HEK293 (cell line): ENCODE measurements at regions not wholly inside any gene's neighbourhood (a gene's known extent, or its start where the extent isn't known, plus 50 kb on each side); places are given as distances from the start of the nearest gene placed in this dataset.

Experiments used
- CTCF ChIA-PET: fragments of 350-600 bp; formaldehyde crosslinking; extraction: SDS; loops from one replicate; lab custom pipeline; 2021; ENCODE audit warnings: antibody characterized with exemption; lab: Yijun Ruan, JAX
- POLR2A ChIA-PET: fragments of 300-600 bp; formaldehyde crosslinking; extraction: SDS; loops from one replicate; lab custom pipeline; 2020; ENCODE audit warnings: antibody characterized with exemption, inconsistent platforms; lab: Yijun Ruan, JAX
- H3K27ac ChIP-seq: fragments of 200-500 bp; sonication (Bioruptor generic); 2 replicates; pipeline ENCODE4 v1.5.1; 2014; ENCODE audit warnings: low read depth, low read length, control low read depth, inconsistent platforms; ENCODE audit errors: extremely low read depth
- H3K36me3 ChIP-seq, 2 experiments: fragments of 200-500 bp in 1 of 2; sonication (Bioruptor generic) in 1 of 2; 1 replicate in 1 of 2; 2 replicates in 1 of 2; pipeline ENCODE4 v1.5.1; 2014 to 2017; ENCODE audit warnings: inconsistent platforms in 2 of 2, low read length in 2 of 2; ENCODE audit not compliant: control insufficient read depth in 2 of 2, insufficient read depth in 1 of 2
- H3K4me1 ChIP-seq: fragments of 200-500 bp; sonication (Bioruptor generic); 2 replicates; pipeline ENCODE4 v1.5.1; 2014; ENCODE audit warnings: mild to moderate bottlenecking, low read length, inconsistent platforms; ENCODE audit not compliant: control insufficient read depth, insufficient read depth
- H3K4me3 ChIP-seq: 2 replicates; pipeline ENCODE4 v1.5.1; 2011; ENCODE audit warnings: low read depth, mild to moderate bottlenecking, control low read depth, low read length, moderate library complexity
- H3K9me3 ChIP-seq: fragments of 200-500 bp; sonication (Bioruptor generic); 2 replicates; pipeline ENCODE4 v1.5.1; 2014; ENCODE audit warnings: low read depth, low read length, inconsistent platforms; ENCODE audit not compliant: control insufficient read depth, insufficient read depth
- BCL11A ChIP-seq: fragments of 450-650 bp; formaldehyde crosslinking; IDR thresholded peaks from 2 replicates; pipeline ENCODE4 v1.5.1; 2016; ENCODE audit warnings: low read depth, missing biosample characterization, missing genetic modification characterization
- GLI2 ChIP-seq: fragments of 450-650 bp; formaldehyde crosslinking; IDR thresholded peaks from 2 replicates; pipeline ENCODE4; 2017; ENCODE audit warnings: missing biosample characterization, missing genetic modification characterization, low read depth, borderline replicate concordance
- GLIS1 ChIP-seq: fragments of 450-650 bp; formaldehyde crosslinking; IDR thresholded peaks from 2 replicates; pipeline ENCODE4 v1.5.1; 2016; ENCODE audit warnings: missing biosample characterization, missing genetic modification characterization
- PRDM4 ChIP-seq: fragments of 450-650 bp; formaldehyde crosslinking; IDR thresholded peaks from 2 replicates; pipeline ENCODE4 v1.5.1; 2017; ENCODE audit warnings: missing biosample characterization, missing genetic modification characterization
- ZNF112 ChIP-seq: fragments of 450-650 bp; formaldehyde crosslinking; IDR thresholded peaks from 2 replicates; pipeline ENCODE4 v1.5.0; 2017; ENCODE audit warnings: missing biosample characterization, missing genetic modification characterization
- ZNF280D ChIP-seq: fragments of 450-650 bp; formaldehyde crosslinking; IDR thresholded peaks from 2 replicates; pipeline ENCODE4 v1.5.1; 2016; ENCODE audit warnings: missing biosample characterization, missing genetic modification characterization
- ZNF362 ChIP-seq: fragments of 450-650 bp; formaldehyde crosslinking; IDR thresholded peaks from 2 replicates; pipeline ENCODE4 v1.5.1; 2016; ENCODE audit warnings: missing biosample characterization, missing genetic modification characterization
- ZNF449 ChIP-seq: fragments of 450-650 bp; formaldehyde crosslinking; IDR thresholded peaks from 2 replicates; pipeline ENCODE4 v1.5.1; 2017; ENCODE audit warnings: missing biosample characterization, mild to moderate bottlenecking, missing genetic modification characterization, moderate library complexity
- ZNF48 ChIP-seq: fragments of 450-650 bp; formaldehyde crosslinking; IDR thresholded peaks from 2 replicates; pipeline ENCODE4 v1.5.1; 2016; ENCODE audit warnings: missing biosample characterization, missing genetic modification characterization
- ZNF488 ChIP-seq: fragments of 450-650 bp; formaldehyde crosslinking; IDR thresholded peaks from 2 replicates; pipeline ENCODE4 v1.5.1; 2016; ENCODE audit warnings: missing biosample characterization, missing genetic modification characterization
- ZNF529 ChIP-seq: fragments of 450-650 bp; formaldehyde crosslinking; IDR thresholded peaks from 2 replicates; pipeline ENCODE4 v1.5.1; 2017; ENCODE audit warnings: missing genetic modification characterization, missing biosample characterization; ENCODE audit not compliant: insufficient replicate concordance
- ZNF530 ChIP-seq: fragments of 450-650 bp; formaldehyde crosslinking; IDR thresholded peaks from 2 replicates; pipeline ENCODE4 v1.5.1; 2016; ENCODE audit warnings: low read depth, missing biosample characterization, missing genetic modification characterization
- ZNF561 ChIP-seq: fragments of 450-650 bp; IDR thresholded peaks from 2 replicates; pipeline ENCODE4 v1.5.1; 2018; ENCODE audit warnings: missing biosample characterization, missing genetic modification characterization, borderline replicate concordance
- ZNF624 ChIP-seq: fragments of 450-650 bp; formaldehyde crosslinking; IDR thresholded peaks from 2 replicates; pipeline ENCODE4 v1.5.1; 2017; ENCODE audit warnings: missing biosample characterization, missing genetic modification characterization
- ZNF670 ChIP-seq: fragments of 450-650 bp; formaldehyde crosslinking; IDR thresholded peaks from 2 replicates; pipeline ENCODE4 v1.5.1; 2016; ENCODE audit warnings: missing biosample characterization, missing genetic modification characterization, low read depth
- ZNF692 ChIP-seq: fragments of 450-650 bp; formaldehyde crosslinking; IDR thresholded peaks from 2 replicates; pipeline ENCODE4 v1.5.1; 2016; ENCODE audit warnings: missing biosample characterization, missing genetic modification characterization
- ZNF837 ChIP-seq: fragments of 450-650 bp; formaldehyde crosslinking; IDR thresholded peaks from 2 replicates; pipeline ENCODE4 v1.5.1; 2016; ENCODE audit warnings: missing biosample characterization, missing genetic modification characterization
- ZSCAN16 ChIP-seq: fragments of 450-650 bp; formaldehyde crosslinking; IDR thresholded peaks from 2 replicates; pipeline ENCODE4 v1.5.1; 2016; ENCODE audit warnings: missing biosample characterization, missing genetic modification characterization

GRCh38 chr2:207403141-207403540 is 126.6 kb upstream of the CREB1 start:
- H3K36me3 ChIP-seq = no peaks in the 10 kb centered on the region
- CTCF ChIA-PET = no interaction called here
- H3K27ac ChIP-seq = no peak overlapping the region
- no peaks in the 10 kb centered on the region for H3K4me1 ChIP-seq
- TF ChIP-seq ZNF670 (tag by site-specific recombination) (no peak), ZNF112 (tag by site-specific recombination) (no peak), ZNF280D (tag by site-specific recombination) (no peak), ZNF362 (no peak), ZNF530 (tag by site-specific recombination) (no peak), ZNF449 (no peak), ZNF624 (tag by site-specific recombination) (no peak), ZSCAN16 (tag by site-specific recombination) (no peak), ZNF488 (tag by site-specific recombination) (no peak), ZNF837 (tag by site-specific recombination) (no peak), GLI2 (tag by site-specific recombination) (no peak)
- POLR2A ChIA-PET = no interaction called here
- H3K9me3 ChIP-seq = no peaks in the 10 kb centered on the region
- no peak overlapping the region for H3K4me3 ChIP-seq

GRCh38 chr2:207403950-207404349 is 125.8 kb upstream of the CREB1 start:
- TF ChIP-seq ZNF561 (tag by site-specific recombination) = no peak
- no peak for TF ChIP-seq ZNF48
- no peak for TF ChIP-seq ZNF530 (tag by site-specific recombination)
- TF ChIP-seq ZNF112 (tag by site-specific recombination) = no peak
- TF ChIP-seq ZNF529 (tag by site-specific recombination) = no peak
- TF ChIP-seq GLIS1 = no peak
- no peak for TF ChIP-seq ZNF692
- TF ChIP-seq BCL11A (tag by site-specific recombination) = no peak
- TF ChIP-seq PRDM4 (tag by site-specific recombination) = no peak
- POLR2A ChIA-PET = no interaction called here

More at GRCh38 chr2:207403950-207404349, 125.8 kb upstream of the CREB1 start:
- no peaks in the 10 kb centered on the region for H3K9me3 ChIP-seq
- no peak overlapping the region for H3K4me3 ChIP-seq
- CTCF ChIA-PET = no interaction called here
- H3K36me3 ChIP-seq = no peaks in the 10 kb centered on the region
- H3K4me1 ChIP-seq = peaks cover 5% of the 10 kb centered on the region; the same call in 1 of the 2 replicates
- no peak overlapping the region for H3K27ac ChIP-seq
